K562 (cell line): ENCODE measurements at regions not wholly inside any gene's neighbourhood (a gene's known extent, or its start where the extent isn't known, plus 50 kb on each side); places are given as distances from the start of the nearest gene placed in this dataset.

ENCODE experiments used
- ATAC-seq: fragments of 200-7000 bp; cut with Tn5 transposase; 3 replicates; pipeline ENCODE4 v1.9.1; 2020; ENCODE audit warnings: moderate library complexity
- BruUV-seq: library from RNA; stranded (reverse); fragments of 400-500 nt; replicated peaks from 2 replicates; lab custom pipeline; 2021; lab: Mats Ljungman, UMichigan
- CTCF ChIA-PET: fragments of 300-600 bp; formaldehyde crosslinking; extraction: SDS; loops from one replicate; lab custom pipeline; 2021; ENCODE audit warnings: low intra/inter-chr PET ratio; lab: Yijun Ruan, JAX
- POLR2A ChIA-PET: fragments of 300-600, 350-650 bp; sonication (Branson Sonifier 250); formaldehyde crosslinking; extraction: SDS; loops from one replicate; lab custom pipeline; 2021; ENCODE audit warnings: antibody characterized with exemption, inconsistent platforms; lab: Yijun Ruan, JAX
- DNase-seq, 4 experiments: peaks; one replicate each; pipeline versions ENCODE4 v3.0.0 to v3.0.0-alpha.2; 2011 to 2018; ENCODE audit warnings: low spot score in 3 of 4, mixed read lengths in 3 of 4; ENCODE audit errors: extremely low read depth in 1 of 4
- FAIRE-seq: peaks from 2 replicates; lab custom pipeline; 2011; peaks lifted over from hg19 to GRCh38; lab: Jason Lieb, UNC
- H2AFZ ChIP-seq: 2 replicates; pipeline ENCODE4 v1.6.0; 2011; ENCODE audit warnings: low read depth, low read length, control low read depth, inconsistent platforms
- H3K27ac ChIP-seq: fragments of 200-600 bp; 3 replicates; pipeline ENCODE4 v1.8.0; 2011; ENCODE audit warnings: low read depth, mild to moderate bottlenecking, control low read depth, inconsistent platforms, low read length, moderate library complexity, mixed read lengths; ENCODE audit errors: extremely low read depth
- H3K27me3 ChIP-seq, 2 experiments: fragments of 300-600 bp in 1 of 2; 2 replicates in 1 of 2; 3 replicates in 1 of 2; pipeline versions ENCODE4 v1.6.0 to v1.8.0; 2011; ENCODE audit warnings: inconsistent platforms in 2 of 2, low read length in 2 of 2, mild to moderate bottlenecking in 1 of 2, mixed read lengths in 1 of 2, moderate library complexity in 1 of 2; ENCODE audit not compliant: control insufficient read depth in 2 of 2, insufficient read depth in 2 of 2
- H3K36me3 ChIP-seq: fragments of 300-600 bp; 3 replicates; pipeline ENCODE4 v1.8.0; 2011; ENCODE audit warnings: mild to moderate bottlenecking, low read length, inconsistent platforms; ENCODE audit not compliant: control insufficient read depth, insufficient read depth
- H3K4me1 ChIP-seq, 2 experiments: fragments of 200-600 bp in 1 of 2; replicated peaks in 1 of 2; 2 replicates in 1 of 2; 3 replicates in 1 of 2; pipeline versions ENCODE4 v1.5.1 to v1.8.0; 2011; ENCODE audit warnings: inconsistent platforms in 2 of 2, low read length in 2 of 2, mild to moderate bottlenecking in 1 of 2, mixed read lengths in 1 of 2, moderate library complexity in 1 of 2; ENCODE audit not compliant: control insufficient read depth in 2 of 2, insufficient read depth in 2 of 2
- H3K4me2 ChIP-seq: 2 replicates; pipeline ENCODE4 v1.6.1; 2011; ENCODE audit warnings: low read length, control low read depth, inconsistent platforms, mixed read lengths; ENCODE audit not compliant: insufficient read depth
- H3K4me3 ChIP-seq: fragments of 200-600 bp; sonication (generic), shearing (Covaris generic); 2 replicates; pipeline ENCODE4 v1.5.1; 2016; ENCODE audit warnings: control low read depth, inconsistent platforms
- H3K79me2 ChIP-seq: fragments of 200-600 bp; 3 replicates; pipeline ENCODE4 v1.8.0; 2011; ENCODE audit warnings: low read length, inconsistent platforms; ENCODE audit not compliant: control insufficient read depth, insufficient read depth
- H3K9ac ChIP-seq, 2 experiments: 2 replicates each; pipeline versions ENCODE4 v1.6.0 to v1.6.1; 2011; ENCODE audit warnings: low read depth in 2 of 2, low read length in 2 of 2, control low read depth in 1 of 2, inconsistent platforms in 1 of 2, mild to moderate bottlenecking in 1 of 2, mixed read lengths in 1 of 2; ENCODE audit not compliant: insufficient read depth in 1 of 2
- H3K9me1 ChIP-seq: one replicate; pipeline ENCODE4 v1.6.0; 2011; ENCODE audit warnings: inconsistent platforms, mild to moderate bottlenecking, low read length, moderate library complexity; ENCODE audit not compliant: control insufficient read depth, insufficient read depth
- H3K9me3 ChIP-seq: replicated peaks from 2 replicates; pipeline ENCODE4 v1.5.1; 2011; ENCODE audit warnings: low read depth, low read length, inconsistent platforms; ENCODE audit not compliant: control insufficient read depth, insufficient read depth
- H4K20me1 ChIP-seq: replicated peaks from 2 replicates; pipeline ENCODE4 v1.6.1; 2011; ENCODE audit warnings: low read length, inconsistent platforms, mixed read lengths; ENCODE audit not compliant: control insufficient read depth, insufficient read depth
- CBX2 ChIP-seq: fragments of 200-600 bp; sonication (generic); IDR thresholded peaks from one replicate; pipeline ENCODE4 v1.6.1; 2012; ENCODE audit warnings: mild to moderate bottlenecking, low read length, inconsistent platforms; ENCODE audit not compliant: insufficient read depth, poor library complexity, severe bottlenecking
- CREBBP ChIP-seq: IDR thresholded peaks from one replicate; pipeline ENCODE4 v1.6.1; 2012; ENCODE audit warnings: low read depth, mild to moderate bottlenecking, control low read depth, inconsistent platforms, low read length
- ELK3 ChIP-seq: fragments of 450-650 bp; formaldehyde crosslinking; IDR thresholded peaks from 2 replicates; pipeline ENCODE4 v1.4.0; 2020; ENCODE audit warnings: mild to moderate bottlenecking
- ESRRB ChIP-seq: fragments of 250-450 bp; sonication (Bioruptor Pico); IDR thresholded peaks from 2 replicates; pipeline ENCODE4 v1.5.0; 2020; ENCODE audit warnings: mild to moderate bottlenecking, moderate library complexity, borderline replicate concordance
- FOXJ3 ChIP-seq: sonication (generic); formaldehyde crosslinking; IDR thresholded peaks from 2 replicates; pipeline ENCODE4 v1.4.0; 2020; ENCODE audit warnings: mild to moderate bottlenecking, missing genetic modification reagents
- KAT8 ChIP-seq: fragments of 450-650 bp; IDR thresholded peaks from 2 replicates; pipeline ENCODE4 v1.6.1; 2016; ENCODE audit warnings: low read depth, mild to moderate bottlenecking
- NR3C1 ChIP-seq: sonication (generic); formaldehyde crosslinking; IDR thresholded peaks from 2 replicates; pipeline ENCODE4 v1.8.1; 2022; ENCODE audit warnings: missing genetic modification reagents
- PML ChIP-seq: IDR thresholded peaks from 2 replicates; pipeline ENCODE4 v1.6.1; 2012; ENCODE audit warnings: low read length, inconsistent platforms
- PRDM10 ChIP-seq: fragments of 450-650 bp; IDR thresholded peaks from 2 replicates; pipeline ENCODE4 v1.6.1; 2018; ENCODE audit not compliant: partially characterized antibody
- TEAD1 ChIP-seq, 2 experiments: fragments of 450-650 bp in 1 of 2; sonication (generic) in 1 of 2; formaldehyde crosslinking; IDR thresholded peaks; 2 replicates each; pipeline versions ENCODE4 v1.4.0 to v1.8.0; 2020 to 2022; ENCODE audit warnings: mild to moderate bottlenecking in 2 of 2, missing genetic modification reagents in 1 of 2
- TGIF2 ChIP-seq: sonication (generic); formaldehyde crosslinking; IDR thresholded peaks from 2 replicates; pipeline ENCODE4 v1.8.1; 2022; ENCODE audit warnings: mild to moderate bottlenecking, missing genetic modification reagents, moderate library complexity
- THAP7 ChIP-seq: fragments of 250-450 bp; sonication (Bioruptor Pico); IDR thresholded peaks from 2 replicates; pipeline ENCODE4 v1.5.0; 2021
- TSC22D4 ChIP-seq: fragments of 450-650 bp; IDR thresholded peaks from 2 replicates; pipeline ENCODE4 v1.6.1; 2016; ENCODE audit warnings: missing genetic modification characterization, missing biosample characterization, control low read depth
- ZBTB49 ChIP-seq: sonication (generic); formaldehyde crosslinking; IDR thresholded peaks from 2 replicates; pipeline ENCODE4 v1.8.0; 2022; ENCODE audit warnings: missing genetic modification reagents, mild to moderate bottlenecking, borderline replicate concordance
- ZC3H4 ChIP-seq: sonication (generic); formaldehyde crosslinking; IDR thresholded peaks from 2 replicates; pipeline ENCODE4 v1.9.0; 2021; ENCODE audit warnings: missing genetic modification reagents, borderline replicate concordance
- ZNF324 ChIP-seq: fragments of 250-450 bp; sonication (Bioruptor Pico); IDR thresholded peaks from 2 replicates; pipeline ENCODE4 v1.4.0; 2020; ENCODE audit warnings: mild to moderate bottlenecking
- ZNF586 ChIP-seq: fragments of 450-650 bp; formaldehyde crosslinking; conservative IDR thresholded peaks from 2 replicates; pipeline ENCODE4 v1.4.0; 2020; ENCODE audit warnings: mild to moderate bottlenecking, moderate library complexity
- WGBS: fragments of 100-300 bp; shearing (Covaris generic); methylation state at CpG from one replicate; pipeline ENCODE4 v1.1.6; 2016; ENCODE audit warnings: low coverage, mixed read lengths; ENCODE audit not compliant: insufficient coverage; ENCODE audit errors: missing lambda C conversion rate; 5-methylcytosine and 5-hydroxymethylcytosine counted together
- in situ Hi-C: fragments of 300-500 bp; cut with MboI; formaldehyde crosslinking; loops from 4 replicates; pipeline ENCODE4 v1.15.0; 2018; ENCODE audit warnings: inconsistent platforms, mixed read lengths
- intact Hi-C: fragments of 100-400 bp; cut with micrococcal nuclease; formaldehyde crosslinking; loops from 2 replicates; pipeline ENCODE4 v1.14.2; 2022

- ATAC-seq, result no peak
- in situ Hi-C loops, result no loop called here
- FAIRE-seq, result no peak
- TF ChIP-seq ZC3H4 (CRISPR knock-in tag) (no peak), ZNF324 (CRISPR knock-in tag) (no peak), TSC22D4 (no peak), NR3C1 (CRISPR knock-in tag) (no peak), FOXJ3 (CRISPR knock-in tag) (no peak), THAP7 (CRISPR knock-in tag) (no peak), TGIF2 (CRISPR knock-in tag) (no peak), ZBTB49 (CRISPR knock-in tag) (no peak), TEAD1 (CRISPR knock-in tag; IDR thresholded peaks at IDR 0.05) (no peak), CREBBP (no peak), PRDM10 (no peak), ESRRB (CRISPR knock-in tag) (no peak), ELK3 (CRISPR knock-in tag) (no peak), PML (no peak), ZNF586 (CRISPR knock-in tag) (no peak), CBX2 (no peak), KAT8 (no peak)
Observed at GRCh38 chr2:102983786-102984185, 222.0 kb downstream of the TMEM182 start.

More at GRCh38 chr2:102983786-102984185, 222.0 kb downstream of the TMEM182 start:
- H3K27ac ChIP-seq, result no peak overlapping the region
- no peaks in the 10 kb centered on the region for H3K79me2 ChIP-seq
- 0% methylated on average over 3 of the region's 3 CpGs for WGBS
- H3K9me3 ChIP-seq, result no peaks in the 10 kb centered on the region
- no peak overlapping the region for H3K4me2 ChIP-seq
- ChIA-PET CTCF (no interaction called here), POLR2A (no interaction called here)
- no peak overlapping the region for H3K9ac ChIP-seq
- H3K36me3 ChIP-seq, result no peaks in the 10 kb centered on the region
- H4K20me1 ChIP-seq, result no peaks in the 10 kb centered on the region
- intact Hi-C loops, result no loop called here
- H3K4me3 ChIP-seq, result no peak overlapping the region
- no peak overlapping the region for H2AFZ ChIP-seq
- H3K4me1 ChIP-seq, result no peaks in the 10 kb centered on the region
- no peaks in the 10 kb centered on the region for H3K9me1 ChIP-seq
- H3K27me3 ChIP-seq, result no peaks in the 10 kb centered on the region; a peak in 1 of 5 replicates
- no peak for DNase-seq
- BruUV-seq, result no TSS peak
